GM12865 (cell line): ENCODE measurements at regions not wholly inside any gene's neighbourhood (a gene's known extent, or its start where the extent isn't known, plus 50 kb on each side); places are given as distances from the start of the nearest gene placed in this dataset.
A peak's percentile ranks its signal among the peaks of the same experiment; 100 is the strongest.

Experiments used
- DNase-seq: peaks from one replicate; pipeline ENCODE4 v3.0.0; 2010; ENCODE audit warnings: low read depth
- H3K4me3 ChIP-seq: 2 replicates; pipeline ENCODE4 v1.5.1; 2011; ENCODE audit warnings: mild to moderate bottlenecking, low read depth, low read length, control low read depth
- TF ChIP-seq, protein P1 (sequence below): IDR thresholded peaks from 2 replicates; pipeline ENCODE4 v1.5.1; 2011; ENCODE audit warnings: low read length, control low read depth, low read depth, inconsistent platforms; ENCODE audit not compliant: insufficient read depth; ENCODE audit errors: missing control alignments

- no peak overlapping the region for H3K4me3 ChIP-seq
- TF ChIP-seq, protein P1, sequence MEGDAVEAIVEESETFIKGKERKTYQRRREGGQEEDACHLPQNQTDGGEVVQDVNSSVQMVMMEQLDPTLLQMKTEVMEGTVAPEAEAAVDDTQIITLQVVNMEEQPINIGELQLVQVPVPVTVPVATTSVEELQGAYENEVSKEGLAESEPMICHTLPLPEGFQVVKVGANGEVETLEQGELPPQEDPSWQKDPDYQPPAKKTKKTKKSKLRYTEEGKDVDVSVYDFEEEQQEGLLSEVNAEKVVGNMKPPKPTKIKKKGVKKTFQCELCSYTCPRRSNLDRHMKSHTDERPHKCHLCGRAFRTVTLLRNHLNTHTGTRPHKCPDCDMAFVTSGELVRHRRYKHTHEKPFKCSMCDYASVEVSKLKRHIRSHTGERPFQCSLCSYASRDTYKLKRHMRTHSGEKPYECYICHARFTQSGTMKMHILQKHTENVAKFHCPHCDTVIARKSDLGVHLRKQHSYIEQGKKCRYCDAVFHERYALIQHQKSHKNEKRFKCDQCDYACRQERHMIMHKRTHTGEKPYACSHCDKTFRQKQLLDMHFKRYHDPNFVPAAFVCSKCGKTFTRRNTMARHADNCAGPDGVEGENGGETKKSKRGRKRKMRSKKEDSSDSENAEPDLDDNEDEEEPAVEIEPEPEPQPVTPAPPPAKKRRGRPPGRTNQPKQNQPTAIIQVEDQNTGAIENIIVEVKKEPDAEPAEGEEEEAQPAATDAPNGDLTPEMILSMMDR: no peak
- no peak for DNase-seq
Observed at GRCh38 chr6:77979204-77979603, 326.4 kb downstream of the MEI4 start.

GRCh38 chr6:77986380-77987034 lies 333.7 kb downstream of the MEI4 start:
- TF ChIP-seq, protein P1: no peak
- peak; percentile 1 for DNase-seq
- H3K4me3 ChIP-seq: no peak overlapping the region

DNA sequence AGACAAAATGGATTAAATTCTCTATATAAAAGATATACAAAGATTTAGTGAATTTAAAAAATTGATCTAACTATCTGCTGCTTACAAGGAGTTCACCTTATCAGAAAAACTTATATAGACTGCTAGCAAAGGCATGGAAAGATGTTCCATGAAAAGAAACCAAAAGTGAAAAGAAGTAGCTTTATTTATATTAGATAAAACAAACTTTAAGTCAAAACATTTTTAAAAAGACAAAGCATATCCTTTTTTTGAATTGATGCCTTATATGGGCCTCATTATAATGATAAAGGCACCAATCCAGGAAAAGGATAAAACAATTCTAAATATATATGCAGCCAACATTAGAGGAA lies 334.2 kb downstream of the MEI4 start:
- no peak for DNase-seq
- TF ChIP-seq, protein P1: no peak
- no peak overlapping the region for H3K4me3 ChIP-seq

DNA sequence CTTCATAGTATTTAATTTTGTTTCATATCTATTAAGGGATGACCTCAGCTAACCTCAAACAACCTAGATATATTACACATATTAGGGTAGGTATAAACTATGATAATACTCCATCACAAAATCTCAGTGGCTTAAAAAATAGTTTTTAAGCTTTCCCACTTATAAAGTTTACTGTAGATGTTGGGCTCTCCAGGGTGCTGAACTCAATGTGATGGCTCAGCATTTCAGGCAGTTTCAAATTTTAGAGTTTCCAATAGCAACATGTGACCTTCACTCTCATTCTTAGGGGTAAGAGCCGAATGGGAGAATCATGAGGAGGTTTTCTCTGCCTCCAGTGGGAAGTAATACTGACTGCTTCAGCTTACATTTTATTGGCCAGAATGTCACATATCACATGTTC lies 357.3 kb downstream of the MEI4 start:
- no peak overlapping the region for H3K4me3 ChIP-seq
- no peak for DNase-seq
- TF ChIP-seq, protein P1: no peak

DNA sequence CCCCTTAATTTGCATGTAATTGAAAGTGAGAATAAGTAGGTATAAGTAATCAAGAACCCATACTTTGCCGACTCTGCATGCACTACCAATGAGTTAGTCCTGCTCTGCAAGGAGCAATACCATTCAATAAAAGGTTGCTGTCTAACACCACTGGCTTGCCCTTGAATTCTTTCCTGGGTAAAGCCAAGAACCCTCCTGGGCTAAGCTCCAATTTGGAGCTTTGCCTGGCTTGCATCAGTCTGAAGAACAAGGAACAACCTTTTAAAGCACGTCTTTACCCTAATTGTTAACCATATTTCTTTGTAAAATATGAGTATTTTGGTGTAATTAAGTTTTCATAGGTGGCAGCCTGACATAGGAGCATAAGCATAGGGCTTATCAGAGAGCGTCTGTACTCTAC lies 367.7 kb downstream of the MEI4 start:
- DNase-seq: no peak
- H3K4me3 ChIP-seq: no peak overlapping the region
- TF ChIP-seq, protein P1: no peak

GRCh38 chr6:78025502-78025901 lies 372.7 kb downstream of the MEI4 start:
- H3K4me3 ChIP-seq: no peak overlapping the region
- DNase-seq: no peak
- TF ChIP-seq, protein P1: no peak

GRCh38 chr6:78031228-78031627 lies 378.4 kb downstream of the MEI4 start:
- DNase-seq: no peak
- TF ChIP-seq, protein P1: no peak
- no peak overlapping the region for H3K4me3 ChIP-seq
